Superior temporal gyrus (tissue), 1 donor: ENCODE measurements at regions not wholly inside any gene's neighbourhood (a gene's known extent, or its start where the extent isn't known, plus 50 kb on each side); places are given as distances from the start of the nearest gene placed in this dataset.
"Not testable (repeated sequence)": the region's sequence is repeated elsewhere in the genome, so short reads cannot be mapped to it uniquely, and the experiment has no call there.

Experiments
- DNase-seq: peaks from one replicate; pipeline ENCODE4 v3.0.0-alpha.2; 2016; ENCODE audit errors: extremely low spot score

DNA sequence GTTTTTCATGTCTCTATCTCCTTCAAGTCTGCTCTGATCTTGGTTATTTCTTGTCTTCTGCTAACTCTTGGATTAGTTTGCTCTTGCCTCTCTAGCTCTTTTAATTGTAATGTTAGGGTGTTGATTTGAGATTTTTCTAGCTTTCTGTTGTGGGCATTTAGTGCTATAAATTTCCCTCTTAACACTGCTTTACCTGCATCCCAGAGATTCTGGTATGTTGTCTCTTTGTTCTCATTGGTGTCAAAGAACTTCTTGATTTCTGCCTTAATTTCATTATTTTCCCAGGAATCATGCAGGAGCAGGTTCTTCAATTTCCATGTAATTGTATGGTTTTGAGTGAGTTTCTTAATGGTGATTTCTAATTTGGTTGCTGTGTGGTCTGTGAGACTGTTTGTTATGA, 128.5 kb upstream of the ZNF267 start:
- DNase-seq: not testable (repeated sequence)

DNA sequence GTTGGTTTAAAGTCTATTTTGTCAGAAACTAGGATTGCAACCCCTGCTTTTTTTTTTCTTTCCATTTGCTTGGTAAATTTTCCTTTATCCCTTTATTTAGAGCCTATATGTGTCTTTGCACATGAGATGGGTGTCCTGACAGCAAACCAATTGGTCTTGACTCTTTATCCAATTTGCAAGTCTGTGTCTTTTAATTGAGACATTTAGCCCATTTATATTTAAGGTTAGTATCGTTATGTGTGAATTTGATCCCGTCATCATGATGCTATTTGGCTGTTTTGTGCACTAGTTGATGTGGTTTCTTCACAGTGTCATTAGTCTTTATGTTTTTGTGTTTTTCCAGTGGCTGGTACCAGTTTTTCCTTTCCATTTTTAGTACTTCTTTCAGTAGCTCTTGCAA, 127.7 kb upstream of the ZNF267 start:
- no peak for DNase-seq

DNA sequence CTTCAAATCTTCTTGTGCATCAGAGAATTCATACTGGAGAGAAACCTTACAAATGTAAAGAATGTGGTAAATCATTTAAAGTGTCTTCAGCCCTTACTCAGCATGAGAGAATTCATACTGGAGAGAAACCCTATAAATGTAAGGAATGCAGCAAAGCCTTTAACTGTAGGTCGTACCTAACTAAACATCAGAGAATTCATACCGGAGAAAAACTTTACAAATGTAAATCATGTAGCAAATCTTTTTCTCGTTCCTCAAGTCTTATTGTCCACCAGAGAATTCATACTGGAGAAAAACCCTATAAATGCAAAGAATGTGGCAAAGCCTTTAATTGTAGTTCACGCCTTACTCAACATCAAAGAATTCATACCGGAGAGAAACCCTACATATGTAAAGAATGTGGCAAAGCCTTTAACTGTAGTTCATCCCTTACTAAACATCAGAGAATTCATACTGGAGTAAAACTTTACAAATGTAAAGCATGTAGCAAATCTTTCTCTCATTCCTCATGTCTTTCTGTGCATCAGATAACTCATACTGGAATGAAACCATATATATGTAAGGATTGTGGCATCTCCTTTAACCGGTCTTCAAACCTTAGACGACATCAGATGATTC, 118.5 kb upstream of the ZNF267 start:
- DNase-seq: no peak

DNA sequence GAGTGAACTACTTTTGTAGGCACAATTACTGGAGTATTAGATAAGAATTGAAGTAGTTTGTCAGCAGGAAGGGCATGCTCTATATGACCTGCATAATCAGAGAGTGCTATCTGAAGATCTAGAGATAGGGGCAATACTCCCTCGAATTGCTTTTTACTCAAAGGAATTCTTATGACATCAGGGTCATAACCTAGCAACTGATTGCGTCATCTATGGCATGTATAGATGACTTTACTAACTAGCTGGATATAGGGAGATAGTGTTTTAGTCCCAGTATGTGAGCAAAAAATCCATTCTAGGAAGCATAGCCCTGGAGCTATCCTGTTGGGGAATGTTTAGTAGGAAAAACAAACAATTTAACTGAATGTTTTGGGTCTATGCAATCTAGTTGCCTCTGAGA, 109.5 kb upstream of the ZNF267 start:
- DNase-seq: no peak

GRCh38 chr16:31767267-31767666, 106.3 kb upstream of the ZNF267 start:
- no peak for DNase-seq

DNA sequence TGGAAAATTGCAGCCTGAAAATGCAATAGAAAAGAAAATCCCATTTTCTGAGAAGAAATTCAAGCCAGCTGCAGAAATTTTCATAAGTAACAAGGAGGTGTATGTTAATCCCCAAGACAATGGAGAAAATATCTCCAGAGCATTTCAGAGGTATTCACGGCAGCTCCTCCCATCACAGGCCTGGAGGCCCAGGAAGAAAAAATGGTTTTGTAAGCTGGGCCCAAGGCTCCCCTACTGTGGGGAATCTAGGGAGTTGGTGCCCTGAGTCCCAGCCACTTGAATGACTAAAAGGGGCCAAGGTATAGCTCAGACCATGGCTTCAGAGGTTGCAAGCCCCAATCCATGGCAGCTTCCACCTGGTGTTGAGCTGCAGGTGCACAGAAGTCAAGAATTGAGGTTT, 93.3 kb upstream of the ZNF267 start:
- no peak for DNase-seq

GRCh38 chr16:31785126-31785525, 88.5 kb upstream of the ZNF267 start:
- no peak for DNase-seq

GRCh38 chr16:31807086-31807485, 66.5 kb upstream of the ZNF267 start:
- DNase-seq: no peak

- DNase-seq: no peak
Measured at GRCh38 chr16:31810863-31811262, 62.7 kb upstream of the ZNF267 start.

GRCh38 chr16:31816141-31816540, 57.5 kb upstream of the ZNF267 start:
- DNase-seq: not testable (repeated sequence)

GRCh38 chr16:31819386-31819785, 54.2 kb upstream of the ZNF267 start:
- DNase-seq: no peak

GRCh38 chr16:31819948-31820347, 53.7 kb upstream of the ZNF267 start:
- DNase-seq: no peak
